ENCODE measurements at regions not wholly inside any gene's neighbourhood (a gene's known extent, or its start where the extent isn't known, plus 50 kb on each side); places are given as distances from the start of the nearest gene placed in this dataset.

- TF ChIP-seq POLR2A (IDR thresholded peaks at IDR 0.05), result no peak
- TF ChIP-seq, protein P1, sequence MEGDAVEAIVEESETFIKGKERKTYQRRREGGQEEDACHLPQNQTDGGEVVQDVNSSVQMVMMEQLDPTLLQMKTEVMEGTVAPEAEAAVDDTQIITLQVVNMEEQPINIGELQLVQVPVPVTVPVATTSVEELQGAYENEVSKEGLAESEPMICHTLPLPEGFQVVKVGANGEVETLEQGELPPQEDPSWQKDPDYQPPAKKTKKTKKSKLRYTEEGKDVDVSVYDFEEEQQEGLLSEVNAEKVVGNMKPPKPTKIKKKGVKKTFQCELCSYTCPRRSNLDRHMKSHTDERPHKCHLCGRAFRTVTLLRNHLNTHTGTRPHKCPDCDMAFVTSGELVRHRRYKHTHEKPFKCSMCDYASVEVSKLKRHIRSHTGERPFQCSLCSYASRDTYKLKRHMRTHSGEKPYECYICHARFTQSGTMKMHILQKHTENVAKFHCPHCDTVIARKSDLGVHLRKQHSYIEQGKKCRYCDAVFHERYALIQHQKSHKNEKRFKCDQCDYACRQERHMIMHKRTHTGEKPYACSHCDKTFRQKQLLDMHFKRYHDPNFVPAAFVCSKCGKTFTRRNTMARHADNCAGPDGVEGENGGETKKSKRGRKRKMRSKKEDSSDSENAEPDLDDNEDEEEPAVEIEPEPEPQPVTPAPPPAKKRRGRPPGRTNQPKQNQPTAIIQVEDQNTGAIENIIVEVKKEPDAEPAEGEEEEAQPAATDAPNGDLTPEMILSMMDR (IDR thresholded peaks at IDR 0.05), result no peak
Measured at GRCh38 chr2:228839421-228839876, 431.6 kb downstream of the PID1 start.

Measured in vagina (tissue), 2 donors.